G401.6 (cell line): ENCODE measurements at regions not wholly inside any gene's neighbourhood (a gene's known extent, or its start where the extent isn't known, plus 50 kb on each side); places are given as distances from the start of the nearest gene placed in this dataset.

ENCODE experiments used
- FAIRE-seq: peaks from 2 replicates; lab custom pipeline; 2012; peaks lifted over from hg19 to GRCh38; lab: Jason Lieb, UNC

GRCh38 chr5:147169901-147170300 is 64.9 kb upstream of the STK32A start:
- FAIRE-seq = no peak

DNA sequence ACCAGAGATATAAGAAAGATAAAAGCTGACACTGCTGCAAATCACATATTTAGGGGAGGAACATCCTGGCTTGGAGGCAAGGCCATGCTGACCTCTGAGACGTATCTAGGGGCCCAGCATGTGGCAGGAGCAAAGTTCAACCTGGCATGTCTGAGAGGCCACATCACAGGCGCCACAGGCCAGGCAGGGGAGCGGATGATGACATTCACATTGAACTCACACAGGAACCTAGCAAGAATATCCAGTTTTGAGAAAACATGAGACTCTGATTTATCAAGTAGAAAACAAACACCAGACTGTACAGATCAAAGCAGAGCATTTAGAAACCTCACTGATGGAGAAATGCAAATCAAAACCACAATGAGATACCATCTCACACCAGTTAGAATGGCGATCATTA is 64.2 kb upstream of the STK32A start:
- FAIRE-seq = no peak

DNA sequence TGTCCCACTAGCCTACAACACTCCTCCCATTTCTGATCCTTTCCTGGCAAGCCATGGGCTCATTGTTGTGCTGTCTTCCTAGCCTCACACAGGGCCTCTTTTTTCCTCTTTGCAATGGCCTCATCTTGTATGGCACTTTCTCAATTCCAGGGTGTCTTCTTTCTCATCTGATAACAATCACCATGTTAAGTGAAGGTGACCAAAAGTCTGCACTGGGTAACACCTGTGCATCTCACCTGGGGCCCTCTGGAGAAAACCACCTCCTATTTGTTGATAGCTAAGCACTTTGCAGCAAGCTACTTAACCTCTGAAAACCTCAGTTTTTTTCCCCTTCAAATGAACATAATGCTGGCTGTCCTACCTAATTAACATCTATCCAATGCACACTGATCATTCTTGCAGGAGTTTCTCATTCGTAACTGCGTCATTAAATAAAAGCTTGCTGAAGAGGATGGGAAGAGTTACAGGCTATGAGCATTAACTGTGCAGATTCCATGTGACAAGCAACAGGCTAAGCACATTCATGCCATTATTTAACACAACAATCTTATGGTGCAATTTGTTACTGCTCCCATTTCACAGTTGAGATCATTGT is 60.1 kb upstream of the STK32A start:
- no peak for FAIRE-seq

GRCh38 chr5:147175516-147176097 is 59.2 kb upstream of the STK32A start:
- no peak for FAIRE-seq

- no peak for FAIRE-seq
Measured at GRCh38 chr5:147176422-147176821, 58.4 kb upstream of the STK32A start.

- no peak for FAIRE-seq
Measured at GRCh38 chr5:147177125-147177840, 57.5 kb upstream of the STK32A start.

DNA sequence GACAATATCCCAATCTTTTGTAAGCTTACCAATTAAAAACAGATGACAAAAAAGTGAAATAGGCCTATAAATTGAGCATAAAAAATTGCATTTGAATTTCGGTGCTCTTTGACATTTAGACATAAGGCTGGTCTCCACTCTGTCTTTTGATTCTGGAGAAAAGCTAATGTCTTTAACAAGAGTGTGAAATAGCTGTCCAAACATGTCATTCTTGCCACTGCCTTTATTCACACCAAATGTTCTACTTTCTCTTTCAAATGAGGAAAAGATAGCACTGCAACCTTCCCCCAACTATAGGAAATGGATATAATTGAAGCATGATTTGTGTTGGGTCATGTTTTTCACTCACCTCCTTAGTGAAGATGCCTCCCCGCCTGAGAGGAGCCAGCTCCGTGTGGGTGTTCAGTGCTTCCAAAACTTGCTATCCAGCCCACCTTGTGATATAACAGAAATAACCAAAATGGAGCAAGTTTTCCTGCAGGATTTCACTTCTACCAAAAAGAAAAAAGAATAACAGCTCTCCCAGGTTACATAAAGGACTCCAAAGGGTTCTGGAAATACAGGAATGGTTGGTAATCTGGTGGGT is 55.2 kb upstream of the STK32A start:
- FAIRE-seq = no peak

DNA sequence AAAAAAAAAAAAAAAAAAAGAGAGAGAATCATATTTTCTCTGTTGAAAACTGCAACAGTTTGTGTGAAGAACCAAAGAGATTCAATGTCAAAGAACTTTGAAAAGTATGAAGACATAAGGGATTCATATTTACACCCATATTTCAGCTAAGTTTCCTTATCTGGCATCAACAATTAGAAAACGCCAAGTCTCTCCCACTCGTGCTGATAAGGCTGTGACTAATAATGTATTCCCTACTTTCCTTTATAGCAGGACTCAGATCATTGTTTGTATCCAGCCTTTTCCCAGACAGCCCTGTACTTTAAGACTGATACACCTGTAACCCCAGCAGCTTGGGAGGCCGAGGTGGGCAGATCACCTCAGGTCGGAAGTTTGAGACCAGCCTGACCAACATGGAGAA is 54.1 kb upstream of the STK32A start:
- no peak for FAIRE-seq
